GM12874 (cell line): ENCODE measurements at regions not wholly inside any gene's neighbourhood (a gene's known extent, or its start where the extent isn't known, plus 50 kb on each side); places are given as distances from the start of the nearest gene placed in this dataset.

Source experiments
- CTCF ChIP-seq: IDR thresholded peaks from 2 replicates; pipeline ENCODE4 v1.5.1; 2011; ENCODE audit warnings: low read depth, mild to moderate bottlenecking, control low read depth, low read length, moderate library complexity; ENCODE audit not compliant: insufficient read depth

- TF ChIP-seq CTCF = no peak
Measured at GRCh38 chr2:129672521-129672920, 306.9 kb upstream of the RAB6C start.

GRCh38 chr2:129673234-129673633 lies 306.2 kb upstream of the RAB6C start:
- TF ChIP-seq CTCF = no peak

- no peak for TF ChIP-seq CTCF
Measured at GRCh38 chr2:129673847-129674711, 305.4 kb upstream of the RAB6C start.

- no peak for TF ChIP-seq CTCF
Measured at GRCh38 chr2:129678751-129679150, 300.7 kb upstream of the RAB6C start.

- no peak for TF ChIP-seq CTCF
Measured at GRCh38 chr2:129681788-129682187, 297.7 kb upstream of the RAB6C start.

- TF ChIP-seq CTCF = no peak
Measured at GRCh38 chr2:129689653-129690448, 289.6 kb upstream of the RAB6C start.

- TF ChIP-seq CTCF = no peak
Measured at GRCh38 chr2:129695496-129695895, 284.0 kb upstream of the RAB6C start.
